Liver (tissue), 3 donors: ENCODE measurements at regions not wholly inside any gene's neighbourhood (a gene's known extent, or its start where the extent isn't known, plus 50 kb on each side); places are given as distances from the start of the nearest gene placed in this dataset.

Experiments used
- CTCF ChIP-seq: fragments of 150-350 bp; IDR thresholded peaks from 2 replicates; pipeline ENCODE4 v1.5.1; 2017; ENCODE audit warnings: improper control_type of control experiment, low read depth, low read length; ENCODE audit not compliant: missing input control
- SP1 ChIP-seq: IDR thresholded peaks from 2 replicates; pipeline ENCODE4 v1.6.1; 2018; ENCODE audit warnings: antibody characterized with exemption, mild to moderate bottlenecking
- TAF1 ChIP-seq: conservative IDR thresholded peaks from 2 replicates; pipeline ENCODE4 v1.6.1; 2016; ENCODE audit warnings: antibody characterized with exemption, mild to moderate bottlenecking
- donor health status: healthy.
- donor health status: healthy.

- TF ChIP-seq CTCF, result no peak
- no peak for TF ChIP-seq SP1
- no peak for TF ChIP-seq TAF1
Observed at GRCh38 chr10:42980553-42981357, 96.1 kb upstream of the RET start.
